ENCODE measurements at regions not wholly inside any gene's neighbourhood (a gene's known extent, or its start where the extent isn't known, plus 50 kb on each side); places are given as distances from the start of the nearest gene placed in this dataset.
"Not testable (repeated sequence)": the region's sequence is repeated elsewhere in the genome, so short reads cannot be mapped to it uniquely, and the experiment has no call there.

DNA sequence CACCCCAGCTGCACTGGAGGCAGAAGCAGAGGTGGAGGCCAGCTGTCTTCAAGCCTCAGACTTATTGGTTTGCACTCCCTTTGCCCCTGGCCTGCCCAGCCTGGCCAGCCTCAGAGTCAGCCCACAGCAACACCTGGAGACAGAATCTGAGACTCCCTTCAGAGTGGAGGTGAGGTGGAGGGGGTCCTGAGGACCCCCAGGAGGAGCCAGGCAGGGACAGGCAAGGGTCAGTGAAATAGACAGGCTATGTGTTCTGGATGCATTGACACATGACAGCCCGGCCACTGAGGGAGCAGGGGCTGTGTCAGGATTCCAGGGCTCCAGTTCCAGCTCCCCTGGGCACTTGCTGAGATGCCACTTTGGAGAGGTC lies 309.7 kb downstream of the MYCN start:
- DNase-seq = no peak

DNA sequence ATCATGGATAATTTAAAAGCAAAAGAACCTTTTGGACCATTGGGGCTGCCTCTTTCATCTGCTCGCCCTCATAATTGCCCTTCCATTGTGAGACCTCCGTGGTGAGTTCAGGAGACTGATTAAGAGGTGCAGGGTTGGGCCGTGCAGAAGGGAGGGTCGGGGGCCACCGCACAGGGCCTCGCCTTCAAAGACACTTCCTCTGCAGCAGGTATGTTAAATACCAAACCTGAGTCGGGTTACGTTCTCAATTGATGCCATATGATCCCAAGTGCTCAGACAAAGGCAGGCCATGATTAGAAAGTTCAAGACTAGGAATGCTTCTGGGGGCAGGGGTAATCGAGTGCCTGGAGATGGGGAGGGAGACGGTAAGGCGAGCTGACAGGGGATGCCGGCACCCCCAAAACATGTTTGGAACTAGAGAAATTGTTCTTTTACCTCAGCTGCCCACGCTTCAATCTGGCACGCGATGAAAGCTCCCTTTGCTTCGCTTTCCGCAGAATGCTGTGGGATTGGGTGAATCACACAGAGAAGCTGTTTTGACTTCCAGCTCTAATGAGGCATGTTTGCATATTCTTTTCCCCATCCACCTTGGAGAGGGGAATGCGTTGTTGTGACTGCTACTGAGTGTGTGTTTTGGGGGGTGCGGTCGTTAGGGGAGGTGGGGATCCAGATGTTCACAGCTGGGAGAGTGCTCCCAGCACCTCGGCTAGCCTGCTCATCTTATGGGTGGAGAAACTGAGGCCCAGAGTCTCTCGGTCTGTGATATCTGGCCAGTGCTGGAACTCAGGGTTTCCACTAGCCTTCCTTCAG lies 309.1 kb downstream of the MYCN start:
- DNase-seq = no peak

DNA sequence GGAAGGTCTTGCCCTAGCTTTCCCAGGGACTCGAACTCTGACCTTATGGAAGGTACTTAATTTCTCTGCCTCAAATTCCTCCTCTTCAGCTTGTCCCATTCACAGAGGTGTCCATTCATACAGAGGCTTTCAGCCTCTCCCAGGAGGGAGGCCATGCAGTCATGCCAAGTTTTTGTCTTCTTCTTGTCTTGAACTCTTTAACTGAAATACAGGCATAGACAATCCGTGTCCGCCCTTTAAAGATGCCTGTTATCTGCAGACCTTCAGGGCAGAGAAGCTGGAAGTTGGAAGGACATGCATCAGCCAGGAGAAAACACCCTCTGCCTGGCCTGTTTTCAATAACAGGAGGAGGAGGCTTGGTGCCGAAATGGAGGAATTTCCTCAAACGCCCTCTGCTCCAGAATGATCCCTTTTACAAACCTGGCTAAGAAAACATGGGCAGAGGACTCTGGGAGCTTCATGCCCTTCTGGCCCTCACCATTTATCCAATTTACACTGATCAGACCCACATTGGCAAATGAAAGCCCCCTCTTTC lies 308.3 kb downstream of the MYCN start:
- no peak for DNase-seq

DNA sequence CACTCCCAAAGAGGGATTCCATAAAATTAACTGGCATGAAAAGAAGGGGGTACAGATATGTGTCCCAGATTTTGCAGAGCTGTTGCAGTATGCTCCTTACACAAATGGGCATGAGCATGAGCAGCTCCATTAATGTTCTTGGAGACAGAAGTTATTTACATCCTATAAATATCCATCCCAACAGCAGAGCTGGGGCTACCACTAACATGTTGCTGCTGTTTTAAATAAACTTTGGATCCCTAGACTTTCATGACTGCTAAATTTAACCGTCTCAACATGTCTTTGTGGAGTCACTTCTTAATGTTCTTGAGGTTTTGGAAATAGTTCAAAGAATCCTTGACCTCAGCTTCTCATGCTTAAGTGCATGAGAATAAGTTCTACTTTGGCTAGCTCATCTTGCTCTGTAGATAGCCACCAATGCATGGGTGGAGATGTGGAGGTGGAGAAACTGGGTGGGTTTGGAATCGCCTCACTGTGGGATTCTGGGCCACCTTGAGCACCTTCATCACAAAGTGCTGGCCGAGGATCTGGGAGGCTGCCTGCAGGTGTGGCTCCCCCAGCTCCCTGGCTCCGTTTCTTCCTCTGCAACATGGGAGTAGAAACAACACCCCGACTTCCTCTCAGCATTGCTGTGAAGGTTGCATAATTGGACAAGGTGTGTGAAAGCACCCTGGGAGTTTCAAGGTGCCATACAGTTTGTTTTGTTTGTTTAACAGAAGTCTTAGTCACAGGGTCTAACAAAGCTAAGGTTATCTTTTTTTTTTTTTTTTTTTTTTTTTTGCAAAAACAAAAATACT lies 307.2 kb downstream of the MYCN start:
- no peak for DNase-seq

DNA sequence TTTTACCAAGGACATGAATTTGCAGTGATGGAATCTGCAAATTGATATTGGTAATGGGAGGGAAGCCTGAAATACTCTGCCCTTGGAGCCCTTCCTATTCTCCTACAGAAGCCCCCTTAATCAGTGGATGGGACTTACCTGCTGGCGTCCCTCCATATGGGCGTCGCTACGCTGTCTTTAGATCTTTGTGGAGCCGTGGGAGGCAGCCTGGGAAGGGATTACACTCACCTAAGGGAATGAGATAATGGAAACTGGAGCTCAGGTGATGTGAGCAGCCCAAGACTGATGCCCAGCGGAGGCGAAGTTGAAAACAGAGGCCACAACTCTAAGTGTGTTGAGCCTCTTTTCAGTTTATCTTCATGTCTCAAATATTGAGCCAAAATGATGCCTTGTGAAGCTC lies 306.6 kb downstream of the MYCN start:
- no peak for DNase-seq

DNA sequence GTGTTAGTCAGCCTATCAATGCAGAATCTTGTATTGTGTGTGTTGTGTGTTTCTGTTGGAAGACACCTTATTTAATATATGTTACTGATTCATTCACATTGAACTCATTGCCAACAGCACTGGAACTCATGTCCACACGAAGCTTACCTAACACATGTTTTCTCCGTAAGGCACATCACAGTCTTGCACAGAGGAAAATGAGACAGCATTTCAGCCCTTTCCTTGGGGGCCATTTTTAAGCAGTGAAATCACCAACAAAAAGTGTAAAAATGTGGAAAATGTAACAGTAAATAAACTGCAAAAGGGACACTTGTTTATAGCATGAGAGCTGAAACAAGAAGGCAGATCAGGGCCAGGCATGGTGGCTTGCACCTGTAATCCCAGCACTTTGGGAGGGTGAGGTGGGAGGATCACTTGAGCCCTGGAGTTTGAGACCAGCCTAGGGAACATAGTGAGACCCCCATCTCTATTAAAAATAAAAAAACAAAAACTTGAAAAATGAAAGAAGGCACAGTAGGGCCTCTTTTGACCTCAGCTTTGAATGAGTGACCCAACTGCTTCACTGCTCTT lies 306.0 kb downstream of the MYCN start:
- no peak for DNase-seq

DNA sequence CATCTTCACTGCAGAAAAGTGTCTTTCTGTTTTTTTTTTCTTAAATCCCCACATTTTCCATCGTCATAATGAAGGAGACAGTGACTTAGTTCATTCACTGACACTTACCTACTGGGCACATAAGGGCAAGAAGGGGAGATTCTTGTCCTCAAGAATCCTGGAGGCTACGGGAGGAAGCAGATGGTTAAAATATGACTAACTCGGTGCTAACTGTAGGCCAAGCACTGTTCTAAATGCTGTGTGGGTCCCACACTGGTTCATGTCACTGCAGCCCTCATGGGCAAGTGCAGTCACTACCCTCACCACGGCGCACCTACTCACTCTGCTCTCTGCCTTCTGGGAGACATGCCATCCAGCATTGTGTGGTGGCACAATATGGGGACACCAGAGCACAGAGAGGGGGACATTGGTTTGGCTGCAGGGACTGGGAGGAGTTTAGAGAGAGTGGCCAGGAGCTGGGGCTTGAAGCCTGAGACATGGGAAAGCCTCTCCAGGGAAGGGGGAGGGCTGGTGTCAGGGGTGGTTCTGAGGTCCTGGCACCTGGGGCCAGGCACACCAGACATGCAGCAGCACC lies 305.2 kb downstream of the MYCN start:
- DNase-seq = no peak

DNA sequence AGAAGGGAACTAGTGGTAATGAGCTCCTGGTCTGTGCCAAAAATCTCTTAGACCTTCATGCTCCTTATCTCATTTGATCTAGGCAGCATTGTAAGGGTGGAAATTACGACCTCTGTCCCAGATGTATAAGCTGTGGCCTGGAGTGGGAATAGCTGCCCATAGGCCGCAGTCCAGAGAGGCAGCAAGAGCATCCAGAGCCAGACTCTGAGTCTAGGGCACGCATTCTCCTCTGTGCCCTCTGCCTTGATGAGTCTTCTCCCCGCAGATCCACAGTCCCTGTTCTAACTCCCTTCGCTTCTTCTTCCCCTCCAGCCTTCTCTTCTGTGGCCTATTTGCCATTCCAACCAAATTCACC lies 304.6 kb downstream of the MYCN start:
- DNase-seq = no peak

DNA sequence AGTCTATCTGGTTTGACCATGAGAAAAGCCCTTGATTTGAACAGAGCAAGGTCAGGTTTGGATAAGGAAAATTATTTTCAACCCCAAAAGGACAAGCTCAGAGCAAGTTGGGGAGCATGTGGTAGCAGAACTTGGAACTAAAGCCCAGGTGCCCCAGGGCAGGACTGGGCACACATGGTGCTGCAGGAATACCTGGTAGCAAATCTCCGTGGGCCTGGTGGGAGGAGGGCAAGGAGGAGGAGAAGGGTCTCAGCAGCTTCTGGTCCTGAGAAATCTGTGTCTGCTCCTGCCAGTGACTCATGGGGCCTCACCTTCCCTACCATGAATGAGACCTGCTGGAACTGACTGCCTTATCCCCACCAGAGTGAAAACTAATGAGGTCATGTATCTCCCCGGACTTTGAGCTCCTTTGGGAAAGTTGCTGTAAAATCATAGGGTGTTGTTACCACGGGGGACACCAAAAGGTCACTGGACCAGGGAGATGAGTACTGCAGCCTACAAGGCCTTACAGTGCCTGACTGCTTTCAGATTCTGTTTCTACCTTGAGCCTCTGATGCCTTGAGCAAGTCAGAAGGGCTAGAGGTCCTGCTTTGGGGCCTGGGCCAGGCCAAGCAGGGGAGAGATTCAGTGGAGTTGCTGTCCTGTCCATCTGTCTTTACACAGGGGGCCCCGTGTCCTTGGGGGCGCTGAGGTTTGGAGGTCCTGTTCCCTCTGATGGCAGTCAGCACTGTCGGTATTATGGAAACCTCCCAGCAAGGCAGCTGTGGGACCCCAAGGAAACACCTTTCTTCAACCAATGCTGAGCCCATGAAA lies 304.0 kb downstream of the MYCN start:
- DNase-seq = no peak

DNA sequence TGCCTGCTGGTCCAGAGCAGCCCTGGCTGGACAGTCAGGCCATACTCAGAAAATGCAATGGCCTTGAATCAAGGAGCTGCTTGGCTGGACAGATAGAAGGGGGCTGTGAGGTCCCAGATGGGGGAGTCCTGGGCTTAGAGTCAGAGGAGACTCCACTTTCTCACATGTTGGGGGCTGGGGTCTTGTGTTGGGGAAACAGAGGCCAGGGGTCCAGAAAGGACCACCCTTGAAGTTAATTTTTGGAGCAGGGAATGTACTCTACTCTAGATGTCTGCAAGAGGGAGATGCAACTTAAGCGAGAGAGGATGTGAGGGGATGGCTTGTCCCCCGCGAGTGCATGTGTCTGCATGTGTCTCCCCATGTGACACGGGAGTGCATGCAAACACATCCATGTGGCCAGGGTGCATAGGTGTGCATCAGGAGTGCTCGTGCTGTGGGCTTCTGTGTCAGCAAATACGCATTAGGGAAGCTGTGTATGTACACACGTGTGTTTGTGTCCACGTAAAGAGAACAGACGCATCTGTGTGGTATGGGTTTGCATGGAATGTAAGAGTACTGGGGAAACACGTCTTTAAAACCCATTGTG lies 303.2 kb downstream of the MYCN start:
- DNase-seq = no peak

DNA sequence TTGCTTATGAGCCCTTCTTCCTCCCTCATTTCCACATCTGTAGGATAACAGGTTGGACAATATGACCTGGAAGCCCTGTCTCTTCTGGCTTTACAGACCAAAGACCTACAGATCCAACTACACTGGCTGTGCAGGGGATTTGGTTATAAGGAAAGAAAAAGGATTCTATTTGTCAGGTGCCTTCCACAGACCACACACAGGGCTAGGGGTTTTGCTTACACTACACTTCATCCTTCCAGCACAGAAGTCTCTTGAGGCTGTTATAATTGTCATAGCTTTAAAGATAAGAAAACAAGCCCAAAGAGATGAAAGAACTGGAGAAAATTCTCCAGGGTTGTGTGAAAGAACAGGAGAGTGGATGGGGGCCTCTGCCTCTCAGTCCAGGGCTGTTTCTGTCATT lies 302.6 kb downstream of the MYCN start:
- DNase-seq = no peak

DNA sequence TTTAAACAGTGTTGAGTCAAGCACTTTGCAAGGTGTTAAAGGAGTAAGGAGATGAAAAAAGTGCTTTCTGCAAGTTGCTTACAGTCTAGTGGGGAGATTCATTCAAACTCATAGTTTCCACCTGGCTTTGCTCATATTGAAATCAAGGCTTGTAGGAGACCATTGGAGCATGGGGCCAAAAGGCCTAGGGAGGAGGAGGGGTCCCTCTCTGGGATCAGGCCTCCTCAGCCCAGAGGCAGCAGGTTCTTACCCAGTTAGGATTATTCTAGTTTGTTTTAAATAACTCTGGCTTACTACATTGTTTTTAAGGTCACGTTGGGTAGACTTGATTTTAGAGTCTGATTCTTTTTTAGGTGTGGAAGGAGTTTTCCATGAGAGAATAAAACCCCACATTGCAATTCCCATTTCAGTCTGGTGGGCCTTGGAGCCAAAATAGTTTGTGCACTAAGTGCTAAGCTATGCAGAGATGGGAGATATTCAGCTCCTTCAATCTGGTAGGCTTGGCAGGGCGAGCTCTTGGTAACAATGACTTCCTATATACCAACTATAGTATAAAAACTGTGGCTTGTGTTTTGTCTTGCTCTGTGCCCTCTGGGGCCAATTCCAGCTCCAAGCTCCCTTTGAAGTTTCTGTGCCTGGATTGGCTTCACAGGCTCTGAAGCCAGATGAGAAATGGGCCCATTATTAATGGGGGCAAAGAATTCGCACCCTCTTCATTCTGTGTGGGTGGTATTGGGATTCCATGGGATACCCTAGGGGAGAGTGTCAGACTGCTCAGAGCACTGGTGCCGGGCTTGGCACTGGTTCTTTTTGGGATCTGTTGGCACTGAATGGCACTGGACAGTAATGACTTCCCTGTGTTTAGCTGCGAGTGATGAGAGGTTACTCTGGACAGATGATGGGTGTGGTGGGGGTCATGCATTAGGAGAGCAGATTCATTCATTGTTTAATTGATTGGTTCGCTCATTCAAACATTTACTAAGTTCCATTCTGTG lies 301.1 kb downstream of the MYCN start:
- DNase-seq = no peak

DNA sequence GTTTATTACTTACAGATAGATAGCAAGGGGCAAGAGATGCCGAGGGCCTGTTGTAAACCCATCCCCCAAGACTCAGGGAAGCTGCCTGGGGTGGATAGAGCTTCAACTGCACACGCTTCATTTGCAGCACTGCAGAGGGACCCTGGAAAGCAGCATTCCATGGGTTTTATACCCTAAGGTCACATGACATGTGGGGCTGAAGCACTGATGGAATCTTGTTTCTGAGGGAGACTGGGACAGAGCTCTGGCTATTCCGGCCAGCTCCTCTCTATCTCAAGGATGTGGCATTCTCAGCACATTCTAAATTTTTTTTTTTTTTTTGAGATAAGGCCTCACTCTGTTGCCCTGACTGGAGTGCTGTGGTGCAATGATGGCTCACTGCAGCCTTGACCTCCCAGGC lies 300.1 kb downstream of the MYCN start:
- DNase-seq = no peak

DNA sequence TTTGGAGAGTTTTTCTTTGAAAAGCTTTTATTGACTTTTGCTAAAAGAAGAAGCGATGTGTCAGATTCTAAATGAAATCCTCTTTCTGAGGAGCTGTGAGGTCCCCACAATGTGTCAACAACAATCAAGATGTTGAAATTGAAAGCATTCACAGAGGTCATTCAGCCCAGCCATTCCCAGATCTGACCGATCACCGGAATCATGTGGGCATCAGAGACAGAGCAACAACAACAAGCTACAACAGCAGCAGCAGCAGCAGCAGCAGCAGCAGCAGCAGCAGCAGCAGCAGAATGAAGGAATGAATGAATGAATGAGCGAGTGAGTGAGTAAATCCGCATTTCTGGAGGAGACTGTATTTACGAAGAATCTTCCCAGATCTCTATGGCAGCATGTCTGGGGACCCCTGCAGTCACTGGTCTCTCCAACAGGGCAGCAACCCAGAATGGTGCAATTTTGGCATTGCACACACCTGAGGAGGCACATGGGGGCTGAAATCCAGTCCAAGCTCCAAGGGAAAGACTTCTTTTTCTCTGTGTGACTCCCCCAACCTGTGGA lies 299.0 kb downstream of the MYCN start:
- no peak for DNase-seq

DNA sequence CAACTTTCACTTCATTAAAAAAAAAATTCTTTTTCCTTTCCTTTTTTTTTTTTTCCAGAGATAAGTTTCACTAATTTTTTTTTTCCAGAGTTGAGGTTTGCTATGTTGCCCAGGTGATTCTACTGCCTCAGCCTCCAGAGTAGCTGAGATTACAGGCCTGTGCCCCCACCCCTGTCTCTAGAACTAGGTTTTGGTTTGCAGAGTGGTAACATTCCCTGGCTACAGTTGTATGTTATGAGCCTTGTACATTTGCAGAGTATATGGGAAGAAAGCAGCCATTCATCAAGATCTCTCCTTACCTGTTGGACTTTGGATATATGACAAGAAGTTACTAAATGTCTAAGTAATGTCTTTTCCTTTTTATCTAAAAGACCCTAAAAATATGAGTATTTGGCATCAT lies 298.4 kb downstream of the MYCN start:
- no peak for DNase-seq

DNA sequence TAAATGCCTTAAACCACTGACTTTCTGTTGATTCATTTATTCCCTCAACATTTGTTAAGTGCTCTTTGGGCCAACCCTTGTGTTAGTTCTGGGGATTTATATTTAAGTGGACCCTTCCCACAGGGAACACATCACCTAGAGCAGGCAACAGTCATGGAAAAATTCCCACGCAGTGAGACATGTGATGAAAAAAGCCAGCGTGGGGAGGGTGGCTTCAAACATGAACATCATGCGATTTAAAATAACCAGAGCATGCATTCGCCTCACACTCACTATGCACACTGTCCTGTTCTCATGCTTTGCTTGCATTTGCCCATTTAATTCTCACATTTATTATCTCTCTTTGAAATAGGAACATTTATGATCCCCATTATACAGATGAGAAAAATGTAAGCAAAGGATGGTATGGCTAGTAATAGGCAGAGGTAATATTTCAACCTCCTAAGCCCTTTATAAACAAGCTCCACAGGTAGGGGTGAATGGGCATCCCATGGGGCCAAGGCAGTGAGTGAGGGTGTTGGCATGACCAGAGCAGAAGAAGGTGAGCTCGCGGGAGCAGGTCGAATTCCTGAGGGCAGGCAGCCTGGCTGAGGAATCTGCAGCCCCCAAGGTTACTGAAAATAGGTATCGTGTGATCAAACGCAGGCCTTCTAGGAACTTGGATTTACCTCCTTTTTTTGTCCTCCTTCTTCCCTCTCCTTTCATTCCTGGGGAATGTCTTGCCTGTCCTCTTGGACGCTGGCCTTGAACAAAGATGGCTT lies 297.8 kb downstream of the MYCN start:
- no peak for DNase-seq

DNA sequence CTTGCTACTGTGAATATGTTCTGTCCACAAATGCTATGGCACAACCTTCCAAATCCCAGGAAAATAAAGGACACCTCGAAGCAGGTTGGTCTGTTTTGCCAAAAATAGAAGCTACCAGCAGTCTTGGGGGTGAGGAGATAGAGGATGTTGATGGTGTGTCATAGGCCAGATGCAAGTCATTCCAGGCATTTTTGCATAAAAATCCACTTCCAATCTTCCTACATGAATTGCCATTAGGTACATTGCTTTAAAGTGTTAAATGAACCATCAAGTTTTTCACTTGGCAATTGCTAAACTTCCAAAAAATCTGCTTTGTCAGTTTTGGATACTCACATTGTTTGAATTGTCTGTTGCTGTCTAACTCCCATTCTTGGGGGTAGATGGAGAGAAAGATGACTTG lies 295.4 kb downstream of the MYCN start:
- no peak for DNase-seq

DNA sequence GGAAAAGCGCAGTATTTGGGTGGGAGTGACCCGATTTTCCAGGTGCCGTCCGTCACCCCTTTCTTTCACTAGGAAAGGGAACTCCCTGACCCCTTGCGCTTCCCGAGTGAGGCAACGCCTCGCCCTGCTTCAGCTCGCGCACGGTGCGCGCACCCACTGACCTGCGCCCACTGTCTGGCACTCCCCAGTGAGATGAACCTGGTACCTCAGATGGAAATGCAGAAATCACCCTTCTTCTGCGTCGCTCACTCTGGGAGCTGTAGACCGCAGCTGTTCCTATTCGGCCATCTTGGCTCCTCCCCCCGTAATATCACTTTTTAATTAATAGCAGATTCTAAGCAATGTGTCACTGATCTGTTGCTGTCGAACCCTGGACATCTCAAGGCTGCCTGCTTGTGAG lies 294.9 kb downstream of the MYCN start:
- DNase-seq = not testable (repeated sequence)

DNA sequence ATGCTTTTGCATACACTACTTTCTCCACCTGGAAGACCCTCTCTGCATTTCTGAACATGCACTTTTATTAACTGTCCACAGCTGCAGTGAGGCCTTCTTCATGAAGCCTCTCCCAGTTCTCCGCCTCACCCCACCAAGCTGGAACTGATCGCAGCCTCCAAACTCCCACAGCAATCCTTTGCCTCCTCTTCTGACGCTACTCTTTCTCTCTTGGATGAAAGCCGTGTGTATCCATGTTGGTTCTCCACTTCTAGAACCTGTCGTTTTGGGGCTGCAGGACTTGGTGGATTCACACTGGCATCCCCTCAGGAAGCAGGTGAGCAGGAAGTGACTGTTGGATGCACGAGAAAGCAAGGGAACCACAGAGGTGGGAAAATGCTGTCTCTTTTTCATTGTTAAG lies 288.6 kb downstream of the MYCN start:
- no peak for DNase-seq

DNA sequence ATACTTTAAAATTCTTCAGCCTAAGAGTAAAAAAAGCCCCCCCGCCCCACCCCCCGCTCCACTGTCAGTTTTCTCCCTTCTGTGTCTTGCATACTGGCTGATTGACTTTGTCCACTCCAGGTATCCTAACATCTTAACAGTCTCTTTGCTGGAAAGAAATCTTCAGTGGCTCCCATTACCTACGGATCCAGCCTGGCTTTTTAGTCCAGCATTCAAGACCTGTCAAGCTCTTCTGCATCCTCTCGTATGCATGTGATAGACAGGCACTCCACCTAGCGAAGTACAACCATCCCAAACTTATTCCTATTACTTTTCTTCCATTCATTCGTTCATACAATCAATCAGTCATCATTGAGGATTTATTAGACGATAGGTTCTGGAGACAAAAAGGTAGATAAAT lies 288.1 kb downstream of the MYCN start:
- no peak for DNase-seq
